GM12872 (cell line): ENCODE measurements at regions not wholly inside any gene's neighbourhood (a gene's known extent, or its start where the extent isn't known, plus 50 kb on each side); places are given as distances from the start of the nearest gene placed in this dataset.

ENCODE experiments used
- CTCF ChIP-seq: IDR thresholded peaks from 3 replicates; pipeline ENCODE4 v1.5.1; 2011; ENCODE audit warnings: low read depth, mild to moderate bottlenecking, low read length, moderate library complexity; ENCODE audit not compliant: insufficient read depth

- TF ChIP-seq CTCF: no peak
These were observed 221.1 kb upstream of the DIPK2B start for GRCh38 chrX:45421806-45422205.

GRCh38 chrX:45404206-45404605 lies 203.5 kb upstream of the DIPK2B start:
- no peak for TF ChIP-seq CTCF

GRCh38 chrX:45401923-45402322 lies 201.2 kb upstream of the DIPK2B start:
- no peak for TF ChIP-seq CTCF

GRCh38 chrX:45400027-45400779 lies 199.5 kb upstream of the DIPK2B start:
- no peak for TF ChIP-seq CTCF

GRCh38 chrX:45385757-45386156 lies 185.1 kb upstream of the DIPK2B start:
- no peak for TF ChIP-seq CTCF

- no peak for TF ChIP-seq CTCF
These were observed 181.2 kb upstream of the DIPK2B start for GRCh38 chrX:45381841-45382240.

GRCh38 chrX:45381366-45381765 lies 180.7 kb upstream of the DIPK2B start:
- no peak for TF ChIP-seq CTCF
